ENCODE measurements at regions not wholly inside any gene's neighbourhood (a gene's known extent, or its start where the extent isn't known, plus 50 kb on each side); places are given as distances from the start of the nearest gene placed in this dataset.

GRCh38 chr12:83404521-83404920 lies 717.8 kb downstream of the TMTC2 start:
- ATAC-seq (ENCODE audit: low FRiP score) (no peak), DNase-seq (ENCODE audit: low spot score) (no peak)
- TF ChIP-seq CTCF (IDR thresholded peaks at IDR 0.05), result no peak

- TF ChIP-seq CTCF (IDR thresholded peaks at IDR 0.05), result no peak
- DNase-seq (ENCODE audit: low spot score) (no peak), ATAC-seq (ENCODE audit: low FRiP score) (no peak)
These were observed 703.5 kb downstream of the TMTC2 start for GRCh38 chr12:83390186-83390585.

- no peak for TF ChIP-seq CTCF (IDR thresholded peaks at IDR 0.05)
- DNase-seq (ENCODE audit: low spot score) (no peak), ATAC-seq (ENCODE audit: low FRiP score) (no peak)
These were observed 702.7 kb downstream of the TMTC2 start for GRCh38 chr12:83389237-83389996.

- TF ChIP-seq CTCF (IDR thresholded peaks at IDR 0.05), result no peak
- DNase-seq (ENCODE audit: low spot score), result no peak
- no peak for ATAC-seq (ENCODE audit: low FRiP score)
These were observed 701.8 kb downstream of the TMTC2 start for GRCh38 chr12:83388551-83388950.

GRCh38 chr12:83386527-83387264 lies 700.0 kb downstream of the TMTC2 start:
- DNase-seq (ENCODE audit: low spot score), result no peak
- ATAC-seq (ENCODE audit: low FRiP score), result no peak
- TF ChIP-seq CTCF (IDR thresholded peaks at IDR 0.05), result no peak

GRCh38 chr12:83378186-83378727 lies 691.6 kb downstream of the TMTC2 start:
- no peak for TF ChIP-seq CTCF (IDR thresholded peaks at IDR 0.05)
- ATAC-seq (ENCODE audit: low FRiP score) (no peak), DNase-seq (ENCODE audit: low spot score) (no peak)
